Activated T-helper 9 cell treated with anti-CD3 and anti-CD28 coated beads, Interleukin-2, amount 50 U/mL, for 16 hours (primary cell): ENCODE measurements at regions not wholly inside any gene's neighbourhood (a gene's known extent, or its start where the extent isn't known, plus 50 kb on each side); places are given as distances from the start of the nearest gene placed in this dataset.

ENCODE experiments used
- DNase-seq: peaks from one replicate; pipeline ENCODE4 v3.0.0-alpha.2; 2020; ENCODE audit warnings: low read depth

GRCh38 chr18:46295416-46295815, 191.2 kb downstream of the HAUS1 start:
- no peak for DNase-seq

- DNase-seq = no peak
Observed at GRCh38 chr18:46296656-46297055, 192.5 kb downstream of the HAUS1 start.

- DNase-seq = no peak
Observed at GRCh38 chr18:46297124-46297523, 192.9 kb downstream of the HAUS1 start.

GRCh38 chr18:46297621-46298020, 193.4 kb downstream of the HAUS1 start:
- no peak for DNase-seq

GRCh38 chr18:46298511-46298910, 194.3 kb downstream of the HAUS1 start:
- DNase-seq = no peak

- no peak for DNase-seq
Observed at GRCh38 chr18:46299465-46300008, 195.4 kb downstream of the HAUS1 start.

GRCh38 chr18:46301081-46301480, 196.9 kb downstream of the HAUS1 start:
- no peak for DNase-seq

- no peak for DNase-seq
Observed at GRCh38 chr18:46301571-46301970, 197.4 kb downstream of the HAUS1 start.

GRCh38 chr18:46302528-46303485, 198.6 kb downstream of the HAUS1 start:
- no peak for DNase-seq

GRCh38 chr18:46310258-46310657, 206.1 kb downstream of the HAUS1 start:
- DNase-seq = no peak

GRCh38 chr18:46310675-46311345, 206.6 kb downstream of the HAUS1 start:
- no peak for DNase-seq

- no peak for DNase-seq
Observed at GRCh38 chr18:46311491-46311890, 207.3 kb downstream of the HAUS1 start.

- DNase-seq = no peak
Observed at GRCh38 chr18:46312221-46312620, 208.0 kb downstream of the HAUS1 start.

- DNase-seq = no peak
Observed at GRCh38 chr18:46313521-46313920, 209.3 kb downstream of the HAUS1 start.

GRCh38 chr18:46314011-46314410, 209.8 kb downstream of the HAUS1 start:
- no peak for DNase-seq

- DNase-seq = no peak
Observed at GRCh38 chr18:46315161-46315560, 211.0 kb downstream of the HAUS1 start.

- DNase-seq = no peak
Observed at GRCh38 chr18:46318356-46318755, 214.2 kb downstream of the HAUS1 start.

GRCh38 chr18:46319783-46320182, 215.6 kb downstream of the HAUS1 start:
- DNase-seq = no peak

- no peak for DNase-seq
Observed at GRCh38 chr18:46320297-46320696, 216.1 kb downstream of the HAUS1 start.

- no peak for DNase-seq
Observed at GRCh38 chr18:46320928-46321711, 216.9 kb downstream of the HAUS1 start.

GRCh38 chr18:46321955-46322354, 217.8 kb downstream of the HAUS1 start:
- DNase-seq = no peak

- no peak for DNase-seq
Observed at GRCh38 chr18:46322411-46322891, 218.3 kb downstream of the HAUS1 start.
